ENCODE measurements at regions not wholly inside any gene's neighbourhood (a gene's known extent, or its start where the extent isn't known, plus 50 kb on each side); places are given as distances from the start of the nearest gene placed in this dataset.

DNA sequence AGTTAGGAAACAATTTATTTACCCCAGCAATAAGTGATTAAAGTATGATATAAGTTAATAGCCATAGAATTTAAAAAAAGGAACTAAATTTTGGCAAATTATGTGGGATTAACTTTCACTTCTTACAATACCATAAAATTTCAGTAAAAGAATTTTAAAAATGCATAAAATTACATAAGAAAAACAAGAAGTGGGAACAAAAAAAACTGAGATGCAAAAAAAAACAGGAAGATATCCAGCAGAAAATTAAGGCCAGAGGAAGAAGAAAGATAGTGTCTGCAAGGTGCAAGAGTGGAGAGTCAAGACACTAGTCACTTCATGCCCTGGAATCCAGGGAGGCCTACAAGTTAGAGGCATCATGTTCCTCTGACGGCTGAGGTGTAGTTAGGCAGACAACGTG lies 184.2 kb downstream of the GASK1B start:
- Histone ChIP-seq H3K9me2 (ENCODE audit: insufficient read depth, low read length) (no peaks in the 10 kb centered on the region), H2AFZ (ENCODE audit: low read length) (no peak overlapping the region), H3K4me2 (ENCODE audit: low read length) (no peak overlapping the region), H3K9me3 (ENCODE audit: low read length) (no peaks in the 10 kb centered on the region), H3K4me3 (ENCODE audit: low read depth, low read length, poor library complexity, severe bottlenecking) (no peak overlapping the region), H3K27ac (ENCODE audit: low read depth, low read length, poor library complexity, severe bottlenecking) (no peak overlapping the region), H3K79me2 (ENCODE audit: insufficient read depth, low read depth, low read length) (no peaks in the 10 kb centered on the region), H4K20me1 (ENCODE audit: insufficient read depth, low read length) (no peaks in the 10 kb centered on the region), H3K36me3 (ENCODE audit: insufficient read depth, low read length) (no peaks in the 10 kb centered on the region), H3K4me1 (ENCODE audit: insufficient read depth, low read length, poor library complexity, severe bottlenecking) (no peaks in the 10 kb centered on the region)
- TF ChIP-seq, protein P1, sequence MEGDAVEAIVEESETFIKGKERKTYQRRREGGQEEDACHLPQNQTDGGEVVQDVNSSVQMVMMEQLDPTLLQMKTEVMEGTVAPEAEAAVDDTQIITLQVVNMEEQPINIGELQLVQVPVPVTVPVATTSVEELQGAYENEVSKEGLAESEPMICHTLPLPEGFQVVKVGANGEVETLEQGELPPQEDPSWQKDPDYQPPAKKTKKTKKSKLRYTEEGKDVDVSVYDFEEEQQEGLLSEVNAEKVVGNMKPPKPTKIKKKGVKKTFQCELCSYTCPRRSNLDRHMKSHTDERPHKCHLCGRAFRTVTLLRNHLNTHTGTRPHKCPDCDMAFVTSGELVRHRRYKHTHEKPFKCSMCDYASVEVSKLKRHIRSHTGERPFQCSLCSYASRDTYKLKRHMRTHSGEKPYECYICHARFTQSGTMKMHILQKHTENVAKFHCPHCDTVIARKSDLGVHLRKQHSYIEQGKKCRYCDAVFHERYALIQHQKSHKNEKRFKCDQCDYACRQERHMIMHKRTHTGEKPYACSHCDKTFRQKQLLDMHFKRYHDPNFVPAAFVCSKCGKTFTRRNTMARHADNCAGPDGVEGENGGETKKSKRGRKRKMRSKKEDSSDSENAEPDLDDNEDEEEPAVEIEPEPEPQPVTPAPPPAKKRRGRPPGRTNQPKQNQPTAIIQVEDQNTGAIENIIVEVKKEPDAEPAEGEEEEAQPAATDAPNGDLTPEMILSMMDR (conservative IDR thresholded peaks at IDR 0.05; ENCODE audit: low read length) = no peak
- no peak for TF ChIP-seq EZH2phosphoT487 (IDR thresholded peaks at IDR 0.05; ENCODE audit: borderline replicate concordance, low read depth, low read length)
- BruUV-seq (replicated peaks) = no TSS peak
- intact Hi-C loops (cut with micrococcal nuclease; ENCODE audit: unreplicated experiment) = no loop called here
- DNase-seq (ENCODE audit: low spot score) = no peak
- ChIA-PET POLR2A (no interaction called here), CTCF (ENCODE audit: unreplicated experiment) (no interaction called here)

DNA sequence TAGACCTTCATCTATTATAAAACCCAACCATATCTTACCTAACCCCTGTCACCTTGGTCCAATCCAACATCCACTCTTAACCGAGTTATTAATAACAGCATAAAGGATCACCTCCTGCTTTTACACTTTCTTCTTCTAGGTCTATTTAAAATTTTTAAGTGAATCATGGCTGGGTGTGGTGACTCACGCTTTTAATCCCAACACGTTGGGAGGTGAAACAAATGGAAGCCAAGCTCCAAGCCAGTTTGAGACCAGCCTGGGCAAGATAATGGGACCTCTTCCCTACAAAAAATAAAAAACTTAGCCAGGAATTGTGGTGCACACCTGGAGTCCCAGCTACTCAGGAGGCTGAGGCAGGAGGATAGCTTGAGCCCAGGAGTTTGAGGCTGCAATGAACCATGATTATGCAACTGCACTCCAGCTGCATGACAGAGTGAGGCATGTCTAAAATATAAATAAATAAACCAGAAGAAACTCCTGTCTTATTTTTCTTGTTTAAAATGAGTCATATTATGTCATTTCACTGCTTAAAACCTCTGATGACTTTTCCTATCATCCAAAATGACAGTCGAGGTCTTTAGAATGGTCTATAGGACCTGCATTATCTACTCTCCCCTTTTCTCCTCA lies 188.4 kb downstream of the GASK1B start:
- POLR2A ChIA-PET = interaction anchor here (0.7 kb wide), 1 partner anchor 1134 kb away, joined by 3 read pairs; no protein-coding TSS in a partner anchor

DNA sequence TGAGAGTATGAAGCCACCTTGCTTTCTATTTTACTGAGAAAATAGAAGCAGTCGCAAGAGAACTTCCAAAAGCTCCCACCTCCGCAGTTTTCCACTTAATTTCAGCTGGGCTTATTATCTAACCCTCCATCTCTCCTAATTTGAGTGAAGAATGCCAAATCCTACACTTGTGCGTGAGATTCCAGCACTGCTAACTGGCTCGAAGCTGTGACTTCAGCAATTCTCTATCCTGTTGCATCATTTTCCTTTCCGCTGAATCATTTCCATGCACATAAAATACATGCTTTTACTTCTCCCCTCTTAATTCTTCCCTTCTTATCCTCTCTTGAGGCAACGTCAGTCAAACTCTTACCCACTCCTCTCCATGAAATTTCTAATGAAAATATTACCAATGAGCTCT lies 189.5 kb downstream of the GASK1B start:
- H3K4me2 ChIP-seq (ENCODE audit: low read length) = no peak overlapping the region
- no peaks in the 10 kb centered on the region for H3K79me2 ChIP-seq (ENCODE audit: insufficient read depth, low read depth, low read length)
- ChIA-PET CTCF (ENCODE audit: unreplicated experiment) (no interaction called here), POLR2A (interaction anchor here (0.7 kb wide), 2 partner anchors 203 to 1133 kb away, joined by 3 read pairs; no protein-coding TSS in a partner anchor)
- BruUV-seq (replicated peaks) = no TSS peak
- H3K9me2 ChIP-seq (ENCODE audit: insufficient read depth, low read length) = no peaks in the 10 kb centered on the region
- H3K36me3 ChIP-seq (ENCODE audit: insufficient read depth, low read length) = no peaks in the 10 kb centered on the region
- H3K9me3 ChIP-seq (ENCODE audit: low read length) = no peaks in the 10 kb centered on the region
- no peak overlapping the region for H2AFZ ChIP-seq (ENCODE audit: low read length)
- H3K27ac ChIP-seq (ENCODE audit: low read depth, low read length, poor library complexity, severe bottlenecking) = no peak overlapping the region
- H3K4me1 ChIP-seq (ENCODE audit: insufficient read depth, low read length, poor library complexity, severe bottlenecking) = no peaks in the 10 kb centered on the region
- no peak overlapping the region for H3K4me3 ChIP-seq (ENCODE audit: low read depth, low read length, poor library complexity, severe bottlenecking)
- H4K20me1 ChIP-seq (ENCODE audit: insufficient read depth, low read length) = no peaks in the 10 kb centered on the region
- intact Hi-C loops (cut with micrococcal nuclease; ENCODE audit: unreplicated experiment) = no loop called here
- TF ChIP-seq EZH2phosphoT487 (IDR thresholded peaks at IDR 0.05; ENCODE audit: borderline replicate concordance, low read depth, low read length) = no peak
- TF ChIP-seq, protein P1 (conservative IDR thresholded peaks at IDR 0.05; ENCODE audit: low read length) = no peak
- no peak for DNase-seq (ENCODE audit: low spot score)

More for the DNA sequence above, 188.4 kb downstream of the GASK1B start:
- Histone ChIP-seq H3K36me3 (ENCODE audit: insufficient read depth, low read length) (no peaks in the 10 kb centered on the region), H3K27ac (ENCODE audit: low read depth, low read length, poor library complexity, severe bottlenecking) (no peak overlapping the region), H3K4me1 (ENCODE audit: insufficient read depth, low read length, poor library complexity, severe bottlenecking) (no peaks in the 10 kb centered on the region), H3K4me2 (ENCODE audit: low read length) (no peak overlapping the region), H3K4me3 (ENCODE audit: low read depth, low read length, poor library complexity, severe bottlenecking) (no peak overlapping the region), H3K79me2 (ENCODE audit: insufficient read depth, low read depth, low read length) (no peaks in the 10 kb centered on the region), H3K9me2 (ENCODE audit: insufficient read depth, low read length) (no peaks in the 10 kb centered on the region), H3K9me3 (ENCODE audit: low read length) (no peaks in the 10 kb centered on the region), H2AFZ (ENCODE audit: low read length) (no peak overlapping the region), H4K20me1 (ENCODE audit: insufficient read depth, low read length) (no peaks in the 10 kb centered on the region)
- CTCF ChIA-PET (ENCODE audit: unreplicated experiment) = no interaction called here
- no TSS peak for BruUV-seq (replicated peaks)
- no peak for DNase-seq (ENCODE audit: low spot score)
- intact Hi-C loops (cut with micrococcal nuclease; ENCODE audit: unreplicated experiment) = no loop called here
- no peak for TF ChIP-seq EZH2phosphoT487 (IDR thresholded peaks at IDR 0.05; ENCODE audit: borderline replicate concordance, low read depth, low read length)
- TF ChIP-seq, protein P1 (conservative IDR thresholded peaks at IDR 0.05; ENCODE audit: low read length) = no peak
